ENCODE measurements at regions not wholly inside any gene's neighbourhood (a gene's known extent, or its start where the extent isn't known, plus 50 kb on each side); places are given as distances from the start of the nearest gene placed in this dataset.

- no peak overlapping the region for H2AFZ ChIP-seq (ENCODE audit: low read depth, low read length)
- H3K4me3 ChIP-seq (ENCODE audit: insufficient read depth in 1 of 2, low read depth in 1 of 2, low read length in 2 of 2) = no peak overlapping the region
- no peak overlapping the region for H2BK15ac ChIP-seq (ENCODE audit: low read depth, poor library complexity, severe bottlenecking)
- H3K4ac ChIP-seq (ENCODE audit: low read depth in 1 of 2, low read length in 2 of 2) = no peak overlapping the region
- no peak overlapping the region for H3K18ac ChIP-seq (ENCODE audit: low read depth in 1 of 2, low read length in 2 of 2)
- H3K27me3 ChIP-seq (ENCODE audit: control insufficient read depth in 1 of 2, insufficient read depth in 1 of 2, low read length in 2 of 2) = peaks cover 7 to 38% of the 10 kb centered on the region in 2 experiments
- no peak overlapping the region for H3K23ac ChIP-seq (ENCODE audit: low read length in 2 of 2)
- no peak overlapping the region for H4K91ac ChIP-seq (ENCODE audit: low read length)
- H3K9me3 ChIP-seq (ENCODE audit: control insufficient read depth, low read length) = peaks cover 4% of the 10 kb centered on the region
- no peak for DNase-seq
- H3K4me2 ChIP-seq (ENCODE audit: low read length, poor library complexity, severe bottlenecking) = no peak overlapping the region
- H2AK5ac ChIP-seq (ENCODE audit: low read length, severe bottlenecking) = no peak overlapping the region
- H3K14ac ChIP-seq (ENCODE audit: low read length in 2 of 2) = no peak overlapping the region
- no peak overlapping the region for H3K27ac ChIP-seq (ENCODE audit: low read length, poor library complexity, severe bottlenecking)
- H3K4me1 ChIP-seq (ENCODE audit: control insufficient read depth, insufficient read depth, low read depth, low read length) = no peaks in the 10 kb centered on the region
- H3K79me1 ChIP-seq (replicated peaks; ENCODE audit: low read length, poor library complexity, severe bottlenecking) = no peaks in the 10 kb centered on the region
- no peak overlapping the region for H2BK12ac ChIP-seq (ENCODE audit: low read length in 2 of 2)
- no peak overlapping the region for H2BK5ac ChIP-seq (ENCODE audit: low read depth, low read length, poor library complexity, severe bottlenecking)
- no peak overlapping the region for H2BK120ac ChIP-seq (ENCODE audit: low read depth, low read length)
- no peak overlapping the region for H3K9ac ChIP-seq (ENCODE audit: low read length)
- H4K8ac ChIP-seq (ENCODE audit: low read length) = no peak overlapping the region
- WGBS = 25% methylated on average over 1 of the region's 4 CpGs
- H3K36me3 ChIP-seq (ENCODE audit: control insufficient read depth in 1 of 2, insufficient read depth in 2 of 2, low read depth in 1 of 2, low read length in 2 of 2) = no peaks in the 10 kb centered on the region
These were observed 130.0 kb upstream of the BNIP2 start for GRCh38 chr15:59819092-59819491.

GRCh38 chr15:59818336-59818735 is 129.2 kb upstream of the BNIP2 start:
- no peaks in the 10 kb centered on the region for H3K9me3 ChIP-seq (ENCODE audit: control insufficient read depth, low read length)
- H2AFZ ChIP-seq (ENCODE audit: low read depth, low read length) = no peak overlapping the region
- DNase-seq = no peak
- no peak overlapping the region for H3K18ac ChIP-seq (ENCODE audit: low read depth in 1 of 2, low read length in 2 of 2)
- no peak overlapping the region for H2BK12ac ChIP-seq (ENCODE audit: low read length in 2 of 2)
- H3K79me1 ChIP-seq (replicated peaks; ENCODE audit: low read length, poor library complexity, severe bottlenecking) = no peaks in the 10 kb centered on the region
- no peak overlapping the region for H3K27ac ChIP-seq (ENCODE audit: low read length, poor library complexity, severe bottlenecking)
- no peak overlapping the region for H3K4ac ChIP-seq (ENCODE audit: low read depth in 1 of 2, low read length in 2 of 2)
- no peaks in the 10 kb centered on the region for H3K36me3 ChIP-seq (ENCODE audit: control insufficient read depth in 1 of 2, insufficient read depth in 2 of 2, low read depth in 1 of 2, low read length in 2 of 2)
- H2BK5ac ChIP-seq (ENCODE audit: low read depth, low read length, poor library complexity, severe bottlenecking) = no peak overlapping the region
- no peaks in the 10 kb centered on the region for H3K4me1 ChIP-seq (ENCODE audit: control insufficient read depth, insufficient read depth, low read depth, low read length)
- no peak overlapping the region for H4K8ac ChIP-seq (ENCODE audit: low read length)
- WGBS = 63% methylated on average over 6 of the region's 6 CpGs
- no peak overlapping the region for H3K4me2 ChIP-seq (ENCODE audit: low read length, poor library complexity, severe bottlenecking)
- H3K14ac ChIP-seq (ENCODE audit: low read length in 2 of 2) = no peak overlapping the region
- no peak overlapping the region for H2BK120ac ChIP-seq (ENCODE audit: low read depth, low read length)
- H3K4me3 ChIP-seq (ENCODE audit: insufficient read depth in 1 of 2, low read depth in 1 of 2, low read length in 2 of 2) = no peak overlapping the region
- H2BK15ac ChIP-seq (ENCODE audit: low read depth, poor library complexity, severe bottlenecking) = no peak overlapping the region
- H4K91ac ChIP-seq (ENCODE audit: low read length) = no peak overlapping the region
- H3K9ac ChIP-seq (ENCODE audit: low read length) = no peak overlapping the region
- H2AK5ac ChIP-seq (ENCODE audit: low read length, severe bottlenecking) = no peak overlapping the region
- peaks cover 7 to 45% of the 10 kb centered on the region in 2 experiments for H3K27me3 ChIP-seq (ENCODE audit: control insufficient read depth in 1 of 2, insufficient read depth in 1 of 2, low read length in 2 of 2)
- no peak overlapping the region for H3K23ac ChIP-seq (ENCODE audit: low read length in 2 of 2)

GRCh38 chr15:59817834-59818233 is 128.7 kb upstream of the BNIP2 start:
- no peak overlapping the region for H4K91ac ChIP-seq (ENCODE audit: low read length)
- peaks cover 10 to 50% of the 10 kb centered on the region in 2 experiments for H3K27me3 ChIP-seq (ENCODE audit: control insufficient read depth in 1 of 2, insufficient read depth in 1 of 2, low read length in 2 of 2)
- no peak overlapping the region for H3K4ac ChIP-seq (ENCODE audit: low read depth in 1 of 2, low read length in 2 of 2)
- H3K36me3 ChIP-seq (ENCODE audit: control insufficient read depth in 1 of 2, insufficient read depth in 2 of 2, low read depth in 1 of 2, low read length in 2 of 2) = no peaks in the 10 kb centered on the region
- no peak overlapping the region for H3K18ac ChIP-seq (ENCODE audit: low read depth in 1 of 2, low read length in 2 of 2)
- H2BK15ac ChIP-seq (ENCODE audit: low read depth, poor library complexity, severe bottlenecking) = no peak overlapping the region
- H4K8ac ChIP-seq (ENCODE audit: low read length) = no peak overlapping the region
- H3K23ac ChIP-seq (ENCODE audit: low read length in 2 of 2) = no peak overlapping the region
- no peaks in the 10 kb centered on the region for H3K4me1 ChIP-seq (ENCODE audit: control insufficient read depth, insufficient read depth, low read depth, low read length)
- H2AFZ ChIP-seq (ENCODE audit: low read depth, low read length) = no peak overlapping the region
- no peak overlapping the region for H3K9ac ChIP-seq (ENCODE audit: low read length)
- H2BK12ac ChIP-seq (ENCODE audit: low read length in 2 of 2) = no peak overlapping the region
- H3K4me2 ChIP-seq (ENCODE audit: low read length, poor library complexity, severe bottlenecking) = no peak overlapping the region
- no peak for DNase-seq
- no peak overlapping the region for H3K4me3 ChIP-seq (ENCODE audit: insufficient read depth in 1 of 2, low read depth in 1 of 2, low read length in 2 of 2)
- no peaks in the 10 kb centered on the region for H3K79me1 ChIP-seq (replicated peaks; ENCODE audit: low read length, poor library complexity, severe bottlenecking)
- WGBS = 81% methylated on average over 5 of the region's 5 CpGs
- H2BK120ac ChIP-seq (ENCODE audit: low read depth, low read length) = no peak overlapping the region
- H2AK5ac ChIP-seq (ENCODE audit: low read length, severe bottlenecking) = no peak overlapping the region
- no peak overlapping the region for H3K27ac ChIP-seq (ENCODE audit: low read length, poor library complexity, severe bottlenecking)
- H3K9me3 ChIP-seq (ENCODE audit: control insufficient read depth, low read length) = no peaks in the 10 kb centered on the region
- no peak overlapping the region for H2BK5ac ChIP-seq (ENCODE audit: low read depth, low read length, poor library complexity, severe bottlenecking)
- H3K14ac ChIP-seq (ENCODE audit: low read length in 2 of 2) = no peak overlapping the region

GRCh38 chr15:59817053-59817452 is 127.9 kb upstream of the BNIP2 start:
- H2AFZ ChIP-seq (ENCODE audit: low read depth, low read length) = no peak overlapping the region
- no peak overlapping the region for H3K23ac ChIP-seq (ENCODE audit: low read length in 2 of 2)
- no peak overlapping the region for H3K9ac ChIP-seq (ENCODE audit: low read length)
- H3K4me2 ChIP-seq (ENCODE audit: low read length, poor library complexity, severe bottlenecking) = no peak overlapping the region
- H3K9me3 ChIP-seq (ENCODE audit: control insufficient read depth, low read length) = no peaks in the 10 kb centered on the region
- no peaks in the 10 kb centered on the region for H3K36me3 ChIP-seq (ENCODE audit: control insufficient read depth in 1 of 2, insufficient read depth in 2 of 2, low read depth in 1 of 2, low read length in 2 of 2)
- DNase-seq = no peak
- no peak overlapping the region for H4K8ac ChIP-seq (ENCODE audit: low read length)
- H2BK120ac ChIP-seq (ENCODE audit: low read depth, low read length) = no peak overlapping the region
- H3K18ac ChIP-seq (ENCODE audit: low read depth in 1 of 2, low read length in 2 of 2) = no peak overlapping the region
- no peaks in the 10 kb centered on the region for H3K4me1 ChIP-seq (ENCODE audit: control insufficient read depth, insufficient read depth, low read depth, low read length)
- no peak overlapping the region for H2BK5ac ChIP-seq (ENCODE audit: low read depth, low read length, poor library complexity, severe bottlenecking)
- no peak overlapping the region for H3K4me3 ChIP-seq (ENCODE audit: insufficient read depth in 1 of 2, low read depth in 1 of 2, low read length in 2 of 2)
- WGBS = no CpG with 5 or more reads among the region's 1 CpG
- peaks cover 18 to 58% of the 10 kb centered on the region in 2 experiments for H3K27me3 ChIP-seq (ENCODE audit: control insufficient read depth in 1 of 2, insufficient read depth in 1 of 2, low read length in 2 of 2)
- H2AK5ac ChIP-seq (ENCODE audit: low read length, severe bottlenecking) = no peak overlapping the region
- H4K91ac ChIP-seq (ENCODE audit: low read length) = no peak overlapping the region
- H2BK15ac ChIP-seq (ENCODE audit: low read depth, poor library complexity, severe bottlenecking) = no peak overlapping the region
- no peak overlapping the region for H3K27ac ChIP-seq (ENCODE audit: low read length, poor library complexity, severe bottlenecking)
- H3K79me1 ChIP-seq (replicated peaks; ENCODE audit: low read length, poor library complexity, severe bottlenecking) = no peaks in the 10 kb centered on the region
- no peak overlapping the region for H2BK12ac ChIP-seq (ENCODE audit: low read length in 2 of 2)
- H3K14ac ChIP-seq (ENCODE audit: low read length in 2 of 2) = no peak overlapping the region
- no peak overlapping the region for H3K4ac ChIP-seq (ENCODE audit: low read depth in 1 of 2, low read length in 2 of 2)
